ENCODE measurements at regions not wholly inside any gene's neighbourhood (a gene's known extent, or its start where the extent isn't known, plus 50 kb on each side); places are given as distances from the start of the nearest gene placed in this dataset.

GRCh38 chr20:7571101-7571500 is 369.2 kb downstream of the HAO1 start:
- H3K27me3 Mint-ChIP-seq: no peaks in the 10 kb centered on the region
- no peaks in the 10 kb centered on the region for H3K36me3 Mint-ChIP-seq
- DNase-seq: no peak
- no peak overlapping the region for H3K27ac Mint-ChIP-seq
- peaks cover 2% of the 10 kb centered on the region for H3K9me3 Mint-ChIP-seq
- H3K4me1 Mint-ChIP-seq: no peaks in the 10 kb centered on the region
- H3K4me3 Mint-ChIP-seq: no peak overlapping the region

GRCh38 chr20:7571521-7572055 is 368.7 kb downstream of the HAO1 start:
- no peak for DNase-seq
- Mint-ChIP-seq H3K4me3 (no peak overlapping the region), H3K9me3 (peaks cover 2% of the 10 kb centered on the region), H3K36me3 (no peaks in the 10 kb centered on the region), H3K27me3 (no peaks in the 10 kb centered on the region), H3K27ac (no peak overlapping the region), H3K4me1 (no peaks in the 10 kb centered on the region)

- Mint-ChIP-seq H3K4me3 (no peak overlapping the region), H3K36me3 (no peaks in the 10 kb centered on the region), H3K4me1 (no peaks in the 10 kb centered on the region), H3K27me3 (no peaks in the 10 kb centered on the region), H3K9me3 (peaks cover 2% of the 10 kb centered on the region), H3K27ac (no peak overlapping the region)
- DNase-seq: no peak
These were observed 360.4 kb downstream of the HAO1 start for GRCh38 chr20:7579888-7580287.

GRCh38 chr20:7585126-7585679 is 355.1 kb downstream of the HAO1 start:
- Mint-ChIP-seq H3K27me3 (no peaks in the 10 kb centered on the region), H3K4me3 (no peak overlapping the region), H3K4me1 (no peaks in the 10 kb centered on the region), H3K9me3 (no peaks in the 10 kb centered on the region), H3K36me3 (no peaks in the 10 kb centered on the region), H3K27ac (no peak overlapping the region)
- DNase-seq: no peak

- Mint-ChIP-seq H3K27me3 (no peaks in the 10 kb centered on the region), H3K36me3 (no peaks in the 10 kb centered on the region), H3K4me1 (no peaks in the 10 kb centered on the region), H3K4me3 (no peak overlapping the region), H3K9me3 (peaks cover under 1% of the 10 kb centered on the region), H3K27ac (no peak overlapping the region)
- no peak for DNase-seq
These were observed 353.8 kb downstream of the HAO1 start for GRCh38 chr20:7586481-7586880.

GRCh38 chr20:7589164-7589563 is 351.1 kb downstream of the HAO1 start:
- Mint-ChIP-seq H3K4me3 (no peak overlapping the region), H3K36me3 (no peaks in the 10 kb centered on the region)

GRCh38 chr20:7596541-7596940 is 343.7 kb downstream of the HAO1 start:
- H3K9me3 Mint-ChIP-seq: peaks cover 2% of the 10 kb centered on the region

More at GRCh38 chr20:7589164-7589563, 351.1 kb downstream of the HAO1 start:
- H3K9me3 Mint-ChIP-seq: peaks cover 3% of the 10 kb centered on the region
- no peaks in the 10 kb centered on the region for H3K4me1 Mint-ChIP-seq
- H3K27ac Mint-ChIP-seq: no peak overlapping the region
- no peaks in the 10 kb centered on the region for H3K27me3 Mint-ChIP-seq
- no peak for DNase-seq

GRCh38 chr20:7601431-7601830 is 338.8 kb downstream of the HAO1 start:
- Mint-ChIP-seq H3K27me3 (no peaks in the 10 kb centered on the region), H3K4me1 (no peaks in the 10 kb centered on the region), H3K27ac (no peak overlapping the region), H3K4me3 (no peak overlapping the region), H3K36me3 (no peaks in the 10 kb centered on the region), H3K9me3 (peaks cover 6% of the 10 kb centered on the region)
- no peak for DNase-seq

More at GRCh38 chr20:7596541-7596940, 343.7 kb downstream of the HAO1 start:
- Mint-ChIP-seq H3K36me3 (no peaks in the 10 kb centered on the region), H3K27me3 (no peaks in the 10 kb centered on the region), H3K4me3 (no peak overlapping the region), H3K4me1 (no peaks in the 10 kb centered on the region), H3K27ac (no peak overlapping the region)
- DNase-seq: no peak

GRCh38 chr20:7606941-7607340 is 333.3 kb downstream of the HAO1 start:
- Mint-ChIP-seq H3K4me1 (no peaks in the 10 kb centered on the region), H3K27me3 (no peaks in the 10 kb centered on the region)

GRCh38 chr20:7608250-7608649 is 332.0 kb downstream of the HAO1 start:
- peaks cover 6% of the 10 kb centered on the region for H3K9me3 Mint-ChIP-seq
- no peaks in the 10 kb centered on the region for H3K27me3 Mint-ChIP-seq
- no peaks in the 10 kb centered on the region for H3K36me3 Mint-ChIP-seq
- no peak overlapping the region for H3K27ac Mint-ChIP-seq
- no peak for DNase-seq
- H3K4me1 Mint-ChIP-seq: no peaks in the 10 kb centered on the region
- H3K4me3 Mint-ChIP-seq: no peak overlapping the region

More at GRCh38 chr20:7606941-7607340, 333.3 kb downstream of the HAO1 start:
- Mint-ChIP-seq H3K27ac (no peak overlapping the region), H3K36me3 (no peaks in the 10 kb centered on the region), H3K9me3 (peaks cover 7% of the 10 kb centered on the region), H3K4me3 (no peak overlapping the region)
- no peak for DNase-seq

GRCh38 chr20:7609251-7609650 is 331.0 kb downstream of the HAO1 start:
- no peak overlapping the region for H3K27ac Mint-ChIP-seq
- H3K4me1 Mint-ChIP-seq: no peaks in the 10 kb centered on the region
- no peaks in the 10 kb centered on the region for H3K27me3 Mint-ChIP-seq
- H3K4me3 Mint-ChIP-seq: no peak overlapping the region
- no peak for DNase-seq
- H3K36me3 Mint-ChIP-seq: no peaks in the 10 kb centered on the region
- peaks cover 4% of the 10 kb centered on the region for H3K9me3 Mint-ChIP-seq

GRCh38 chr20:7610681-7611080 is 329.6 kb downstream of the HAO1 start:
- Mint-ChIP-seq H3K4me1 (no peaks in the 10 kb centered on the region), H3K9me3 (peaks cover 1% of the 10 kb centered on the region), H3K36me3 (no peaks in the 10 kb centered on the region), H3K4me3 (no peak overlapping the region), H3K27me3 (no peaks in the 10 kb centered on the region), H3K27ac (no peak overlapping the region)
- no peak for DNase-seq

- Mint-ChIP-seq H3K4me1 (no peaks in the 10 kb centered on the region), H3K9me3 (peaks cover 6% of the 10 kb centered on the region), H3K4me3 (no peak overlapping the region), H3K27me3 (no peaks in the 10 kb centered on the region), H3K27ac (no peak overlapping the region), H3K36me3 (no peaks in the 10 kb centered on the region)
- no peak for DNase-seq
These were observed 322.5 kb downstream of the HAO1 start for GRCh38 chr20:7617797-7618196.

GRCh38 chr20:7622399-7622961 is 317.8 kb downstream of the HAO1 start:
- H3K4me1 Mint-ChIP-seq: no peaks in the 10 kb centered on the region
- no peak overlapping the region for H3K27ac Mint-ChIP-seq
- no peaks in the 10 kb centered on the region for H3K36me3 Mint-ChIP-seq
- H3K9me3 Mint-ChIP-seq: peaks cover 6% of the 10 kb centered on the region
- DNase-seq: no peak
- no peaks in the 10 kb centered on the region for H3K27me3 Mint-ChIP-seq
- no peak overlapping the region for H3K4me3 Mint-ChIP-seq

- Mint-ChIP-seq H3K27me3 (no peaks in the 10 kb centered on the region), H3K4me3 (no peak overlapping the region), H3K27ac (no peak overlapping the region), H3K4me1 (no peaks in the 10 kb centered on the region), H3K36me3 (no peaks in the 10 kb centered on the region), H3K9me3 (peaks cover 4% of the 10 kb centered on the region)
- DNase-seq: no peak
These were observed 315.4 kb downstream of the HAO1 start for GRCh38 chr20:7624886-7625285.
